GM21723 (cell line): ENCODE measurements at regions not wholly inside any gene's neighbourhood (a gene's known extent, or its start where the extent isn't known, plus 50 kb on each side); places are given as distances from the start of the nearest gene placed in this dataset.
"Not testable (repeated sequence)": the region's sequence is repeated elsewhere in the genome, so short reads cannot be mapped to it uniquely, and the experiment has no call there.

Source experiments
- ATAC-seq: cut with Tn5 transposase; IDR thresholded peaks from one replicate; pipeline ENCODE4 v1.9.1; 2021; ENCODE audit warnings: mild to moderate bottlenecking, moderate library complexity; ENCODE audit not compliant: unreplicated experiment

- ATAC-seq: no peak
Observed at GRCh38 chrX:53883196-53883595, 161.1 kb downstream of the PHF8 start.

GRCh38 chrX:53882331-53882730 is 161.9 kb downstream of the PHF8 start:
- no peak for ATAC-seq

GRCh38 chrX:53880786-53881185 is 163.5 kb downstream of the PHF8 start:
- ATAC-seq: not testable (repeated sequence)

GRCh38 chrX:53859890-53860289 is 173.4 kb upstream of the HUWE1 start:
- ATAC-seq: no peak

GRCh38 chrX:53831662-53832635 is 145.4 kb upstream of the HUWE1 start:
- ATAC-seq: peak; percentile 76

- no peak for ATAC-seq
Observed at GRCh38 chrX:53824686-53825085, 138.2 kb upstream of the HUWE1 start.

GRCh38 chrX:53818115-53818514 is 131.6 kb upstream of the HUWE1 start:
- ATAC-seq: not testable (repeated sequence)

GRCh38 chrX:53817548-53817947 is 131.0 kb upstream of the HUWE1 start:
- ATAC-seq: no peak

GRCh38 chrX:53813670-53814440 is 127.3 kb upstream of the HUWE1 start:
- ATAC-seq: no peak

GRCh38 chrX:53798281-53798680 is 111.8 kb upstream of the HUWE1 start:
- no peak for ATAC-seq

- ATAC-seq: no peak
Observed at GRCh38 chrX:53795576-53795975, 109.1 kb upstream of the HUWE1 start.

GRCh38 chrX:53794181-53794580 is 107.7 kb upstream of the HUWE1 start:
- no peak for ATAC-seq

- no peak for ATAC-seq
Observed at GRCh38 chrX:53768865-53769264, 82.3 kb upstream of the HUWE1 start.

GRCh38 chrX:53768451-53768850 is 81.9 kb upstream of the HUWE1 start:
- ATAC-seq: no peak

- ATAC-seq: no peak
Observed at GRCh38 chrX:53767544-53767943, 81.0 kb upstream of the HUWE1 start.

GRCh38 chrX:53757181-53757580 is 70.7 kb upstream of the HUWE1 start:
- not testable (repeated sequence) for ATAC-seq

- no peak for ATAC-seq
Observed at GRCh38 chrX:53746718-53747117, 60.2 kb upstream of the HUWE1 start.

- ATAC-seq: no peak
Observed at GRCh38 chrX:53743244-53743643, 56.7 kb upstream of the HUWE1 start.

GRCh38 chrX:53738370-53738906 is 51.9 kb upstream of the HUWE1 start:
- no peak for ATAC-seq
